ENCODE measurements at regions not wholly inside any gene's neighbourhood (a gene's known extent, or its start where the extent isn't known, plus 50 kb on each side); places are given as distances from the start of the nearest gene placed in this dataset.

DNA sequence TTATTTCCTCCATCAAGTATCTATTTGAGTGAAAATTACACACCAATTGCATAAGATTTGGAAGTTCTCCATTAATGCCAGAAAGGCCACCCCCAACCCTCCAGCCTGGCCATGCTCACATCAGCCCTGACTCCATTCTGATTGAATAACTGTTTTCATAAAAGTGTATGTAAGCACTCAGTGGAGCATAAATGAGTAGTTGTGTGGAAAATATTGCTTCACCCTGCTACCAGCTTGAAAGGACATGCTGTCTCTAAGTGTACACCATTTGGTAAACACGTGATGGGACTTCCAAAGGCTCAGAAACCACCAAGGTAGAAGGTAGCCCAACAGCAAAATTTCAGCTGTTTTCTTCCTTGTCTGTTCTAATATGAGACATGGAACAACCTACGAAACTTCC, 393.8 kb downstream of the ZNF385D start:
- DNase-seq: no peak

GRCh38 chr3:21356402-21356801, 394.6 kb downstream of the ZNF385D start:
- no peak for DNase-seq

DNA sequence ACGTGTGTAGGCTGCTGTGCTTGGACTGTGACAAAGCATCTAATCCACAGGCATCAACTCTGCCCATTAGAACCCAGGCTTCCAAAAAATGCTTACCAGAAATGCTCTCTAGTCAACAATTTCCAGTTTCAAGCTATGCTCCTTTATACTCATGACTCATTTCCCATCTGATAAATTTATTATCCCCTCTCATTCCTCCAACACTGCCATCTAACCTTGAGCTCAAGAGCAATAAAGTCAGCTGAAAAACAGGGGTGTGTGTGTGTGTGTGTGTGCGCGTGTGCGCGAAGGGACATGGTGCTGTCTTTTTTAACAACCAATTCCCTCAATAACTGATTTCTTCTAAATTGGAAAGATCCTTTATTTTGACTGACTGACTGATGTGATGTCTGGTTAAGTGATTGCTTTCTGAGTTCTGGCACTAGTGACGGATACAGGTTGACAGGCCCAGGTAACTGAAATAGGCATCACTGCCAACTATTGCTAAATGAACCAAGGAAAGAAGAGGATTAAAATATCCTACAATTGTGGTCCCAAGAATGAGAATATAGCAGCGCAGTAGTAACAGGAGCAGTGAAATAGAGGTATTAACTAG, 405.5 kb downstream of the ZNF385D start:
- no peak for DNase-seq

DNA sequence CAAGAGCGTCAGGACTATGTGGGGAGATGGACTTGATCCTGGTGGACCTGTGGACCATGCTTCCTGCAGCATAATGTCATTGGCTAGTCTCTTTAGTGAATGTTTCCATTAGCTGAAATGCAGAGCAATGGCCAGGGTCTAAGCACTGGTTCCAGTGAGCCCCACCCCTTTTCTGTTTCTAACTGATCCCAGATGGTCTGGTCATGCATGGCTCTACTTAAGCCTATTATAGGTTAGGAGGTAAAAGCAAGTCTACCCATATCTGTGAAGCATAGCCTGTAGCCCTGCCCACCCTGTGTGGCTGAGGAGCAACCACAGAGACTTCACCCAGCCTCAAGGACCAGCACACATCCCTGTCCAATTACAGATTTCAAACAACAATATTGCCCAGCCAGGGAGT, 419.2 kb downstream of the ZNF385D start:
- no peak for DNase-seq

- DNase-seq: no peak
Measured at GRCh38 chr3:21331321-21331720, 419.7 kb downstream of the ZNF385D start.

GRCh38 chr3:21330293-21330692, 420.7 kb downstream of the ZNF385D start:
- DNase-seq: no peak

DNA sequence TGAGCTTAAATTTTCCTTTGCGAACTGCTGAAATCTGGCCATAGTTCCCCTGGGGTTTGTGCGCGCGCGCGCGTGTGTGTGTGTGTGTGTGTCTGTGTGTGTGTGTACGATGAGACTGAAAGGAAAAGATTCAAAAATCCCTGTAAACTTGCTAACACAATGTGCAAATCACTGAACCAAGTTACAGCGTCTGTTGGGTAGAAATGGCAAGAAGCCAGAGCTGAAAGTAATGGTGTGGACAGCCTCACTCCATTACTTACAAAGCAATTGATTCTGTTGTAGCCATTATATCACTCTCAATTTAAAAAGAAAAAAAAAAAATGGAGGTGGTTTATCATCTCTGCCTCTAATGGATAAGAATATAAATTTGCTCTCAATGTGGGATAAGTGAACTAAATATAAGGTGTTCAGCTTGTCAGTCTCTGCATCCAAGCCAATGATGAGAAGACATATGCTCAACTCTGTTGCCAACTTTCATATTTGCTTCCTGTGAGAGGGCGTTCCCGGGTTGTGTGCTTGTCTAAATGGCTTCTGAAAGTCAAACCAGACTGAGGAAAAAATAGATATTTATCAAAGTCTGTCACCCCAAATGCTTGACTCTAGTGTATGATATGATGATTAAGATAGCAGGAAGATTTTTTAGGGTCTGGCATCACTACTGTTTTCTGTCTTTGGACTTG, 422.2 kb downstream of the ZNF385D start:
- no peak for DNase-seq

- DNase-seq: no peak
Measured at GRCh38 chr3:21326704-21327475, 424.1 kb downstream of the ZNF385D start.

- DNase-seq: no peak
Measured at GRCh38 chr3:21314688-21315087, 436.3 kb downstream of the ZNF385D start.

DNA sequence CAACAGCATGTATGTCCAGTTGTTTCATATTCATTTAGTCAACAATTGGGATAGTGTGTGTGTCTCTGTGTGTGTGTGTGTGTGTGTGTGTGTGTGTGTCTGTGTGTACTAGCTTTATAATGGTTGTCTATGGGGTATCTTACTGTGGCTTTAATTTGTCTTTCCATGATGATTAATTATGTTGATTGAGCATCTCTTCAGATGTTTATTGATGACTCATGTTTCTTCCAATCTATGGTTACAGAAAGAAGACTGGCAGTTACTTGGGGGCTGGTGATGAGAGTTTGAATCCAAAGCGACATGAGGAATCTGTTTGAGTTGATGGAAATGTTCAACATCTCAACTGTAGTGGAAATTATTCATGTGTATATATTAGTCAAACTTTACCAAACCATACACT, 440.1 kb downstream of the ZNF385D start:
- no peak for DNase-seq

GRCh38 chr3:21310161-21310560, 440.8 kb downstream of the ZNF385D start:
- no peak for DNase-seq

DNA sequence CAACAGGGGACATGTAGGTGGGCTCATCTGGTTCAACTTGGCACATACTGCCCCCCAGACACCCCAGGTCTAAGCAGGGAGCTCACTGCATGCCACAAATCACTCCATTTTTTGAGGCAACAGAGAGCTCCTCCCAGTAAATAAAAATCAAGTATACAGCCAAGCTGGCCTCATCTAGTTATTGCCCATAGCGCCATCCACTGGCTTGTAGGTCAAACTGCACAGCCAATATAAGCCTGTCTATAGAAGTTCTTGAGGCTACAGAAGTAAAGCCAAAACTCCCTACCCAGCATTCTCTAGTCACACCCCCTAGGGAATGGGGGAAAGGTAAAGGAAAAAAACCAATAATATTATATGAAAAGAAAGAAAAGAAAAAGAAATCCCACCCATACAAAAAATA, 453.7 kb downstream of the ZNF385D start:
- no peak for DNase-seq

- DNase-seq: no peak
Measured at GRCh38 chr3:21294768-21295167, 456.2 kb downstream of the ZNF385D start.

DNA sequence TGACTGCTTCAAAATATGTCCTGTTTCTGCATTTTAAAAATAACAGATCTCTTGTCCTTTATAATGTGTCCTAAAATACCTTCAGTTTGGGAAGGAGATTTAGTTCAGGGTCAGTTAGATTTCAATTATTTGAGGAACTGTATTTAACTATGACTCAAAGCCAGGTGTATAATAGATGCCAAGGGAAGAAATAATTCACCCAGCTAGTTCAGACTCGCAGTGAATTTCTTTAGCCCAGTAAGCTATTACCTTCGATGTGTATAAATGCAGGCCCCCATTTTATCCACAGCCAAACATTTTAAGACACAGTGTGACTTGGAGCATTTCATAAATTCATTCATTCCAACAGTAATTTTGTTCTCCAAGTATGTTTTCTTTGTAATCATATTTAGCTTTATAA, 458.0 kb downstream of the ZNF385D start:
- no peak for DNase-seq

DNA sequence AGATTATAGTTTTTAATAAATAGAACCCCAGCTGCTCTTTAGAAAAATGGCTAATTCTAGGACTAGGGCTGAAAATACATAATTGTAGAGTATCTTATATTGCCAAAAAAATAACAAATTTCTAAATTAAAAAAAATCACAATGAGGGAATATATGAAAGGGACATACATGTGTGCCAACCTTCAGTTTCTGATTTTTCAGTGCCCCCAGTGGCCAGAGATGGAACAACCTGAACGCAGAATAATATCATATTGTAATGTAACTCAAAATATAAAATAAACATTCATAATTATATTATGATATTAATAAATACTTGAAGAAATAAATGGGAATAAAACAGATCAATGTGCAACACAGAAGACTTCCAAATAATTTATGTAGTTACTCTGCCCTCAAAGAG, 460.5 kb downstream of the ZNF385D start:
- DNase-seq: no peak

- DNase-seq: no peak
Measured at GRCh38 chr3:21274079-21274571, 476.9 kb downstream of the ZNF385D start.

GRCh38 chr3:21273259-21274025, 477.6 kb downstream of the ZNF385D start:
- no peak for DNase-seq

DNA sequence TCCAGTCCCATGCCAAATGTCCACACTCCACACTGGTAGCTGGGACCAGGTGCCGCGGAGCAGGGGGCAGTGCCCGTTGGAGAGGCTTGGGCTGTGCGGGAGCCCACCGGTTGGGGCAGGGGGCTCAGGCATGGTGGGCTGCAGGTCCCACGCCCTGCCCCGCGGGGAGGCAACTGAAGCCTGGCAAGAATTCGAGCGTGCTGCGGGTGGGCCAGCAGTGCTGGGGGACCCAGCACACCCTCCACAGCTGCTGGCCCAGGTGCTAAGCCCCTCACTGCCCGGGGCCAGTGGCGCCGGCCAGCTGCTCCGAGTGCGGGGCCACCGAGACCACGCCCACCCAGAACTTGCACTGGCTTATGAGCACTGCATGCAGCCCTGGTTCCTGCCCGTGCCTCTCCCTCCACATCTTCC, 479.4 kb downstream of the ZNF385D start:
- DNase-seq: no peak

- no peak for DNase-seq
Measured at GRCh38 chr3:21269882-21270281, 481.1 kb downstream of the ZNF385D start.

DNA sequence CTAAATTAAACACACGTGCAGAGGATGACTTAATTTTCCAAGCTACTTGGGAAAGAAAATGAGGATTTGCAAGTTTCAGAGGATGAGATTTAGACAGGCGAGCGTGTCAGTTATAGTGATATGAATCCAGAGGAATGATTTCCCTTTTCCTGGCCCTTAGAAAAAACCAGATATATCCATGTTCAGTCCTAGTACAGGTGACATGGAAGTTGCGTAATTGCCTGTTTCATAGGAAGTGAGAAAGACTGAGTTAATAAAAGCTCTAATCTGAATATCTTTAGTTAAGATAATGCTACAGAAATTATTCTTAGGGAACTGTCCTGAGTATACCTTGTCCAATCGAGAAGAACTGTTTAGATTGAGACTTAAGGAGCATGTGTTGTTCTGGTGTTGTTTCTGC, 490.5 kb downstream of the ZNF385D start:
- no peak for DNase-seq

DNA sequence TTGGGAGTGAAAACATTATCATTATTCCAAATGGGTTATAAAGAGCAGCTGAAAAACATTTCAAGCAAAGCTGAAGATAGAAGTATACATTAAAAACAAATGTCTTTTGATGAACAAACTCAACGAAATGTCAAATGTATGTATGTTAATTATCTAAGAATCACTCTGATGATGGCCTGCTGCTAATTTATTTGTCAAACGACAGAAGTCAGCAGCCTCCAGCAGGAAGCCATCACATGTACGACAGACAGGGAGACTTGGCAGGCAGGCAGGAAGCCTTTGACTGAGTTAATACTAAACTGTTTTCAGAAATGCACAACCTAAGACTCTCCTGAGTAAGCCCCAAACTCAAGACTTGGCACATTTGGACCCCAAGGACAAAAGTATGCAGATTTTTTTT, 491.1 kb downstream of the ZNF385D start:
- no peak for DNase-seq

- no peak for DNase-seq
Measured at GRCh38 chr3:21256932-21257331, 494.1 kb downstream of the ZNF385D start.

DNA sequence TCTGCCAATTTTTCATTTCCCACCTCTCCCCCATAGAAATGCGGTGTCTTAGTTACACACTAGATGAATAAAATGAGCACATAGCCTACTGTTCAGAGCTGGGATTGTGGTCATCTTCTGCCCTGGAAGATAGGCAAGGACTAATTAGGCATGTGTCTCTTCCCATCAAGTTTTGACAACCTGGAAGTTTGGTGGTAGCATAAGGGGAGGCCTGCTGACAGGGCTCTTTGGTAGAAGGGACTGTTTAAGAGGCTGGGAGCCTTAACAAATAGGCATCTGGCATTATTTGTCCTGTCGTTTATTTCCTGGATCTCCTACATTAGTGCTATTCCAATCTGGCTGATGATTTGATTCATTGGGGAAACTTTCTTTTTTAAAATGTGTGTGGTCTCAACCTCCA, 512.3 kb downstream of the ZNF385D start:
- no peak for DNase-seq
